Hepatocyte (in vitro differentiated cells): ENCODE measurements at regions not wholly inside any gene's neighbourhood (a gene's known extent, or its start where the extent isn't known, plus 50 kb on each side); places are given as distances from the start of the nearest gene placed in this dataset.

Experiments used
- CTCF ChIP-seq: fragments of 200-600 bp; sonication (generic); IDR thresholded peaks from 2 replicates; pipeline ENCODE4 v1.5.1; 2016; ENCODE audit warnings: antibody characterized with exemption, mild to moderate bottlenecking; ENCODE audit not compliant: poor library complexity
- EZH2 ChIP-seq: fragments of 200-600 bp; sonication (generic); IDR thresholded peaks from 2 replicates; pipeline ENCODE4 v1.6.1; 2016; ENCODE audit warnings: antibody characterized with exemption, mild to moderate bottlenecking, borderline replicate concordance
- EZH2phosphoT487 ChIP-seq: fragments of 200-600 bp; sonication (generic); IDR thresholded peaks from one replicate; pipeline ENCODE4 v1.6.1; 2018; ENCODE audit warnings: antibody characterized with exemption, mild to moderate bottlenecking, low read depth, moderate library complexity; ENCODE audit not compliant: unreplicated experiment, severe bottlenecking

GRCh38 chr12:31897781-31898503 is 61.3 kb upstream of the RESF1 start:
- TF ChIP-seq CTCF (no peak), EZH2phosphoT487 (no peak), EZH2 (no peak)
